Stimulated activated CD4-positive, alpha-beta T cell treated with anti-CD3 and anti-CD28 coated beads, Interleukin-15, amount 100 ng/mL, for 48 hours (primary cell): ENCODE measurements at regions not wholly inside any gene's neighbourhood (a gene's known extent, or its start where the extent isn't known, plus 50 kb on each side); places are given as distances from the start of the nearest gene placed in this dataset.

Experiments used
- DNase-seq, 2 donors: peaks; one replicate each; pipeline ENCODE4 v3.0.0-alpha.2; 2020; ENCODE audit warnings: low read depth in 2 of 2

- DNase-seq = no peak
These were observed 519.5 kb upstream of the CAMK1G start for GRCh38 chr1:209063767-209064659.

- DNase-seq = no peak
These were observed 518.4 kb upstream of the CAMK1G start for GRCh38 chr1:209064850-209065706.

GRCh38 chr1:209072481-209072880 lies 511.0 kb upstream of the CAMK1G start:
- DNase-seq = no peak

- DNase-seq = no peak
These were observed 509.6 kb upstream of the CAMK1G start for GRCh38 chr1:209073879-209074278.

- DNase-seq = no peak
These were observed 508.8 kb upstream of the CAMK1G start for GRCh38 chr1:209074575-209075250.

- no peak for DNase-seq
These were observed 506.8 kb upstream of the CAMK1G start for GRCh38 chr1:209076688-209077087.

- DNase-seq = no peak
These were observed 503.2 kb upstream of the CAMK1G start for GRCh38 chr1:209080170-209080781.

- DNase-seq = no peak
These were observed 496.9 kb upstream of the CAMK1G start for GRCh38 chr1:209086486-209087192.

GRCh38 chr1:209094384-209094783 lies 489.1 kb upstream of the CAMK1G start:
- DNase-seq = no peak

GRCh38 chr1:209095627-209096595 lies 487.6 kb upstream of the CAMK1G start:
- no peak for DNase-seq

- no peak for DNase-seq
These were observed 483.1 kb upstream of the CAMK1G start for GRCh38 chr1:209100460-209100859.

GRCh38 chr1:209101106-209101505 lies 482.4 kb upstream of the CAMK1G start:
- DNase-seq = no peak

GRCh38 chr1:209102120-209102519 lies 481.4 kb upstream of the CAMK1G start:
- no peak for DNase-seq

- DNase-seq = no peak
These were observed 481.0 kb upstream of the CAMK1G start for GRCh38 chr1:209102531-209102930.

GRCh38 chr1:209103092-209103491 lies 480.4 kb upstream of the CAMK1G start:
- DNase-seq = no peak

GRCh38 chr1:209104646-209105045 lies 478.9 kb upstream of the CAMK1G start:
- no peak for DNase-seq

GRCh38 chr1:209105701-209106100 lies 477.8 kb upstream of the CAMK1G start:
- no peak for DNase-seq

- no peak for DNase-seq
These were observed 477.2 kb upstream of the CAMK1G start for GRCh38 chr1:209106237-209106741.

- DNase-seq = no peak
These were observed 476.7 kb upstream of the CAMK1G start for GRCh38 chr1:209106861-209107260.

GRCh38 chr1:209107535-209107934 lies 476.0 kb upstream of the CAMK1G start:
- DNase-seq = no peak
